GM21381 (cell line): ENCODE measurements at regions not wholly inside any gene's neighbourhood (a gene's known extent, or its start where the extent isn't known, plus 50 kb on each side); places are given as distances from the start of the nearest gene placed in this dataset.
"Not testable (repeated sequence)": the region's sequence is repeated elsewhere in the genome, so short reads cannot be mapped to it uniquely, and the experiment has no call there.

Experiments used
- ATAC-seq: cut with Tn5 transposase; IDR thresholded peaks from one replicate; pipeline ENCODE4 v1.9.1; 2021; ENCODE audit warnings: mild to moderate bottlenecking, moderate library complexity; ENCODE audit not compliant: unreplicated experiment

- no peak for ATAC-seq
Measured at GRCh38 chr6:77010931-77011542, 452.3 kb downstream of the HTR1B start.

GRCh38 chr6:76992553-76992952 is 470.7 kb downstream of the HTR1B start:
- ATAC-seq: no peak

GRCh38 chr6:76984572-76984971 is 478.7 kb downstream of the HTR1B start:
- ATAC-seq: no peak

- ATAC-seq: no peak
Measured at GRCh38 chr6:76982476-76983199, 480.7 kb downstream of the HTR1B start.

- no peak for ATAC-seq
Measured at GRCh38 chr6:76972474-76972873, 490.8 kb downstream of the HTR1B start.

GRCh38 chr6:76959177-76959576 is 504.1 kb downstream of the HTR1B start:
- not testable (repeated sequence) for ATAC-seq

- ATAC-seq: no peak
Measured at GRCh38 chr6:76942203-76942966, 520.9 kb downstream of the HTR1B start.

GRCh38 chr6:76940191-76940590 is 523.1 kb downstream of the HTR1B start:
- no peak for ATAC-seq

GRCh38 chr6:76914737-76915136 is 548.6 kb downstream of the HTR1B start:
- no peak for ATAC-seq

- ATAC-seq: not testable (repeated sequence)
Measured at GRCh38 chr6:76905541-76905940, 557.8 kb downstream of the HTR1B start.

GRCh38 chr6:76892542-76892941 is 570.7 kb downstream of the HTR1B start:
- ATAC-seq: no peak

GRCh38 chr6:76888351-76888750 is 574.9 kb downstream of the HTR1B start:
- ATAC-seq: no peak

- no peak for ATAC-seq
Measured at GRCh38 chr6:76886900-76887299, 576.4 kb downstream of the HTR1B start.

GRCh38 chr6:76885861-76886301 is 577.4 kb downstream of the HTR1B start:
- no peak for ATAC-seq

- no peak for ATAC-seq
Measured at GRCh38 chr6:76881414-76881813, 581.9 kb downstream of the HTR1B start.

GRCh38 chr6:76876922-76877553 is 586.3 kb downstream of the HTR1B start:
- ATAC-seq: no peak

GRCh38 chr6:76876430-76876829 is 586.9 kb downstream of the HTR1B start:
- not testable (repeated sequence) for ATAC-seq

- no peak for ATAC-seq
Measured at GRCh38 chr6:76867182-76867581, 596.1 kb downstream of the HTR1B start.

GRCh38 chr6:76866091-76866915 is 597.0 kb downstream of the HTR1B start:
- ATAC-seq: no peak

- no peak for ATAC-seq
Measured at GRCh38 chr6:76862936-76863335, 600.4 kb downstream of the HTR1B start.
